SK-N-SH (cell line): ENCODE measurements at regions not wholly inside any gene's neighbourhood (a gene's known extent, or its start where the extent isn't known, plus 50 kb on each side); places are given as distances from the start of the nearest gene placed in this dataset.

Experiments used
- CTCF ChIA-PET: fragments of 300-600, 350-600 bp; formaldehyde crosslinking; extraction: SDS; loops from one replicate; lab custom pipeline; 2021; lab: Yijun Ruan, JAX
- POLR2A ChIA-PET: fragments of 350-600 bp; sonication (Branson Sonifier 250); formaldehyde crosslinking; extraction: SDS; loops from one replicate; lab custom pipeline; 2020; ENCODE audit warnings: antibody characterized with exemption, inconsistent platforms; lab: Yijun Ruan, JAX
- DNase-seq: peaks from one replicate; pipeline ENCODE4 v3.0.0; 2012
- H2AFZ ChIP-seq: fragments of 200-600 bp; sonication (generic); 2 replicates; pipeline ENCODE4 v1.8.1; 2016; ENCODE audit warnings: antibody characterized with exemption, mild to moderate bottlenecking, low read depth
- H3F3A ChIP-seq: fragments of 200-600 bp; sonication (generic); replicated peaks from 2 replicates; pipeline ENCODE3; 2016; ENCODE audit warnings: antibody characterized with exemption, mild to moderate bottlenecking; ENCODE audit not compliant: insufficient read depth
- H3K27ac ChIP-seq, 2 experiments: fragments of 200-500 bp in 1 of 2; fragments of 200-600 bp in 1 of 2; sonication (Bioruptor generic) in 1 of 2; sonication (generic), shearing (Covaris generic) in 1 of 2; 2 replicates each; pipeline versions ENCODE4 v1.5.1 to v1.6.1; 2014 to 2016; ENCODE audit warnings: low read depth in 2 of 2, inconsistent platforms in 1 of 2, low read length in 1 of 2, mild to moderate bottlenecking in 1 of 2, mixed read lengths in 1 of 2
- H3K27me3 ChIP-seq: fragments of 200-600 bp; sonication (generic), shearing (Covaris generic); 2 replicates; pipeline ENCODE4 v1.6.1; 2016; ENCODE audit warnings: mixed run types; ENCODE audit not compliant: insufficient read depth
- H3K36me3 ChIP-seq, 2 experiments: fragments of 200-500 bp in 1 of 2; fragments of 200-600 bp in 1 of 2; sonication (Bioruptor generic) in 1 of 2; sonication (generic) in 1 of 2; replicated peaks in 1 of 2; 2 replicates each; pipeline versions ENCODE3 to v1.5.1; 2014 to 2016; ENCODE audit warnings: low read length in 1 of 2, mild to moderate bottlenecking in 1 of 2; ENCODE audit not compliant: insufficient read depth in 2 of 2, control insufficient read depth in 1 of 2
- H3K4me1 ChIP-seq, 2 experiments: fragments of 200-500 bp in 1 of 2; fragments of 200-600 bp in 1 of 2; sonication (Bioruptor generic) in 1 of 2; sonication (generic), shearing (Covaris generic) in 1 of 2; 2 replicates each; pipeline versions ENCODE4 v1.5.1 to v1.6.1; 2014 to 2016; ENCODE audit warnings: low read depth in 1 of 2, low read length in 1 of 2, mixed run types in 1 of 2; ENCODE audit not compliant: insufficient read depth in 2 of 2, control insufficient read depth in 1 of 2
- H3K4me2 ChIP-seq: fragments of 200-600 bp; sonication (generic), shearing (Covaris generic); 2 replicates; pipeline ENCODE4 v1.6.1; 2017; ENCODE audit warnings: mixed run types
- H3K4me3 ChIP-seq, 2 experiments: fragments of 200-500 bp in 1 of 2; fragments of 200-600 bp in 1 of 2; sonication (Bioruptor generic) in 1 of 2; sonication (generic), shearing (Covaris generic) in 1 of 2; 2 replicates each; pipeline versions ENCODE4 v1.5.1 to v1.8.1; 2014 to 2016; ENCODE audit warnings: low read depth in 2 of 2, inconsistent platforms in 1 of 2, low read length in 1 of 2, mild to moderate bottlenecking in 1 of 2, mixed read lengths in 1 of 2, moderate library complexity in 1 of 2
- H3K79me2 ChIP-seq: fragments of 200-600 bp; sonication (generic); 2 replicates; pipeline ENCODE4 v1.8.1; 2017; ENCODE audit warnings: mild to moderate bottlenecking; ENCODE audit not compliant: insufficient read depth
- H3K9ac ChIP-seq: fragments of 200-600 bp; sonication (generic); 2 replicates; pipeline ENCODE4 v1.6.1; 2017; ENCODE audit warnings: mixed run types
- H3K9me2 ChIP-seq: fragments of 200-600 bp; sonication (generic); 2 replicates; pipeline ENCODE4 v1.6.1; 2017; ENCODE audit warnings: mixed run types
- H3K9me3 ChIP-seq: fragments of 200-600 bp; sonication (generic); 2 replicates; pipeline ENCODE4 v1.6.1; 2017; ENCODE audit warnings: mixed run types, mild to moderate bottlenecking, moderate library complexity
- H4K20me1 ChIP-seq: fragments of 200-600 bp; sonication (generic); 2 replicates; pipeline ENCODE4 v1.6.1; 2017; ENCODE audit warnings: mild to moderate bottlenecking, mixed run types; ENCODE audit not compliant: insufficient read depth
- CHD2 ChIP-seq: fragments of 150-350 bp; IDR thresholded peaks from 2 replicates; pipeline ENCODE4 v1.6.1; 2018; ENCODE audit warnings: low read length; ENCODE audit not compliant: partially characterized antibody
- CTCF ChIP-seq: fragments of 200-600 bp; sonication (generic); IDR thresholded peaks from 2 replicates; pipeline ENCODE4 v1.6.1; 2017; ENCODE audit warnings: antibody characterized with exemption, mild to moderate bottlenecking, moderate library complexity
- ELF1 ChIP-seq: IDR thresholded peaks from 2 replicates; pipeline ENCODE4 v1.4.0; 2012
- EP300 ChIP-seq, 2 experiments: IDR thresholded peaks; 2 replicates each; pipeline versions ENCODE4 v1.4.0 to v1.6.1; 2012; ENCODE audit warnings: borderline replicate concordance in 1 of 2, low read depth in 1 of 2, low read length in 1 of 2
- FOSL2 ChIP-seq: IDR thresholded peaks from 2 replicates; pipeline ENCODE4 v1.4.0; 2012; ENCODE audit warnings: low read depth, mild to moderate bottlenecking, moderate library complexity, borderline replicate concordance
- FOXJ3 ChIP-seq: sonication (generic); formaldehyde crosslinking; IDR thresholded peaks from 2 replicates; pipeline ENCODE4 v1.5.1; 2020; ENCODE audit warnings: mild to moderate bottlenecking, missing genetic modification reagents
- FOXM1 ChIP-seq: IDR thresholded peaks from 2 replicates; pipeline ENCODE4 v1.4.0; 2012; ENCODE audit warnings: low read depth, mild to moderate bottlenecking
- GABPA ChIP-seq: IDR thresholded peaks from 2 replicates; pipeline ENCODE4 v1.4.0; 2012; ENCODE audit warnings: low read depth, mild to moderate bottlenecking
- GATA2 ChIP-seq: sonication (generic); formaldehyde crosslinking; IDR thresholded peaks from 2 replicates; pipeline ENCODE4 v1.5.0; 2020; ENCODE audit warnings: mild to moderate bottlenecking, missing genetic modification reagents
- JUND ChIP-seq: IDR thresholded peaks from 2 replicates; pipeline ENCODE4 v1.4.0; 2012
- MAX ChIP-seq: IDR thresholded peaks from 2 replicates; pipeline ENCODE4 v1.4.0; 2012; ENCODE audit warnings: low read depth
- MEF2A ChIP-seq: IDR thresholded peaks from 2 replicates; pipeline ENCODE4 v1.4.0; 2012; ENCODE audit warnings: low read depth, borderline replicate concordance
- NFIC ChIP-seq: IDR thresholded peaks from 2 replicates; pipeline ENCODE4 v1.4.0; 2012; ENCODE audit warnings: borderline replicate concordance
- NRF1 ChIP-seq: IDR thresholded peaks from 2 replicates; pipeline ENCODE4 v1.6.1; 2012; ENCODE audit warnings: low read depth, mild to moderate bottlenecking, low read length
- PBX3 ChIP-seq: IDR thresholded peaks from 2 replicates; pipeline ENCODE4; 2012
- POLR2AphosphoS5 ChIP-seq: IDR thresholded peaks from 2 replicates; pipeline ENCODE4 v1.6.1; 2012; ENCODE audit warnings: low read depth, low read length
- RAD21 ChIP-seq: IDR thresholded peaks from 2 replicates; pipeline ENCODE4 v1.6.1; 2012; ENCODE audit warnings: mild to moderate bottlenecking, low read length
- RCOR1 ChIP-seq: fragments of 150-350 bp; IDR thresholded peaks from 2 replicates; pipeline ENCODE4 v1.6.1; 2017; ENCODE audit warnings: antibody characterized with exemption, low read length
- REST ChIP-seq: IDR thresholded peaks from 2 replicates; pipeline ENCODE4 v1.6.1; 2012; ENCODE audit warnings: mild to moderate bottlenecking, low read depth, low read length, moderate library complexity
- RFX5 ChIP-seq: IDR thresholded peaks from 2 replicates; pipeline ENCODE4 v1.6.1; 2012; ENCODE audit warnings: mild to moderate bottlenecking, improper control_type of control experiment, low read length
- RXRA ChIP-seq: IDR thresholded peaks from 2 replicates; pipeline ENCODE4 v1.4.0; 2012; ENCODE audit warnings: low read depth, mild to moderate bottlenecking, borderline replicate concordance
- SMC3 ChIP-seq: IDR thresholded peaks from 2 replicates; pipeline ENCODE4 v1.6.1; 2012; ENCODE audit warnings: low read depth, low read length, improper control_type of control experiment
- TAF1 ChIP-seq: IDR thresholded peaks from 2 replicates; pipeline ENCODE4 v1.6.1; 2012; ENCODE audit warnings: low read depth, mild to moderate bottlenecking, low read length, moderate library complexity, borderline replicate concordance
- TCF12 ChIP-seq: IDR thresholded peaks from 2 replicates; pipeline ENCODE4 v1.4.0; 2012
- TEAD4 ChIP-seq: IDR thresholded peaks from 2 replicates; pipeline ENCODE4 v1.4.0; 2012; ENCODE audit warnings: mild to moderate bottlenecking, borderline replicate concordance; ENCODE audit not compliant: insufficient read depth
- WGBS: methylation state at CpG from one replicate; pipeline ENCODE4 v1.1.6; 2017; ENCODE audit warnings: low lambda C conversion rate; 5-methylcytosine and 5-hydroxymethylcytosine counted together

GRCh38 chr11:38136887-38137286 lies 1538.9 kb upstream of the RAG2 start:
- TF ChIP-seq FOXM1: no peak
- TF ChIP-seq RXRA: no peak
- TF ChIP-seq MAX: no peak
- TF ChIP-seq EP300 (IDR thresholded peaks at IDR 0.05; ENCODE audit: borderline replicate concordance in 1 of 2, low read depth in 1 of 2, low read length in 1 of 2): no peak
- TF ChIP-seq CHD2: no peak
- TF ChIP-seq POLR2AphosphoS5: no peak
- no peak for TF ChIP-seq REST
- no peak for TF ChIP-seq GATA2
- TF ChIP-seq RAD21: no peak
- TF ChIP-seq NRF1: no peak
- no peak for TF ChIP-seq MEF2A
- no peak for TF ChIP-seq NFIC
- TF ChIP-seq TAF1: no peak
- no peak for TF ChIP-seq SMC3
- TF ChIP-seq ELF1: no peak
- Histone ChIP-seq H3K79me2 (no peaks in the 10 kb centered on the region), H3K27me3 (no peaks in the 10 kb centered on the region), H3K9ac (no peak overlapping the region), H3K27ac (no peak overlapping the region), H3K36me3 (no peaks in the 10 kb centered on the region), H3K4me1 (no peaks in the 10 kb centered on the region), H4K20me1 (no peaks in the 10 kb centered on the region), H3K4me3 (no peak overlapping the region), H3F3A (no peaks in the 10 kb centered on the region), H2AFZ (no peak overlapping the region), H3K9me3 (no peaks in the 10 kb centered on the region), H3K9me2 (0 out of 2 replicates have a peak, but pooled peaks cover 3% of the 10 kb centered on the region), H3K4me2 (no peak overlapping the region)
- 47% methylated on average over 6 of the region's 6 CpGs for WGBS
- ChIA-PET POLR2A (no interaction called here), CTCF (no interaction called here)
- no peak for DNase-seq

GRCh38 chr11:38131535-38131934 lies 1533.5 kb upstream of the RAG2 start:
- no peaks in the 10 kb centered on the region for H3K9me2 ChIP-seq
- no peaks in the 10 kb centered on the region for H3K27me3 ChIP-seq
- H3K4me1 ChIP-seq: no peaks in the 10 kb centered on the region
- H3K9ac ChIP-seq: no peak overlapping the region
- no peak overlapping the region for H3K27ac ChIP-seq
- no peak overlapping the region for H3K4me3 ChIP-seq
- POLR2A ChIA-PET: no interaction called here
- no peak overlapping the region for H3K4me2 ChIP-seq
- H2AFZ ChIP-seq: no peak overlapping the region
- WGBS: 3% methylated on average over 1 of the region's 1 CpG
- no peaks in the 10 kb centered on the region for H3K36me3 ChIP-seq
- no peaks in the 10 kb centered on the region for H3F3A ChIP-seq
- no peaks in the 10 kb centered on the region for H3K79me2 ChIP-seq
- peak; percentile 4 for DNase-seq
- H4K20me1 ChIP-seq: no peaks in the 10 kb centered on the region
- CTCF ChIA-PET: no interaction called here
- H3K9me3 ChIP-seq: no peaks in the 10 kb centered on the region
- TF ChIP-seq EP300 (IDR thresholded peaks at IDR 0.05; ENCODE audit: borderline replicate concordance in 1 of 2, low read depth in 1 of 2, low read length in 1 of 2): peak in 1 of 2 experiments; percentile 42; a peak in 1 of 4 replicates
- TF ChIP-seq PBX3: no peak
- TF ChIP-seq TCF12: no peak
- TF ChIP-seq FOXM1: no peak
- no peak; the same call in 1 of the 2 replicates for TF ChIP-seq RCOR1
- no peak for TF ChIP-seq FOXJ3
- no peak for TF ChIP-seq POLR2AphosphoS5
- peak; percentile 58 for TF ChIP-seq GATA2
- TF ChIP-seq FOSL2: no peak
- TF ChIP-seq JUND: no peak
- TF ChIP-seq CTCF: no peak
- TF ChIP-seq GABPA: no peak
- TF ChIP-seq RFX5: no peak
- TF ChIP-seq TEAD4: no peak
